ENCODE measurements at regions not wholly inside any gene's neighbourhood (a gene's known extent, or its start where the extent isn't known, plus 50 kb on each side); places are given as distances from the start of the nearest gene placed in this dataset.

DNA sequence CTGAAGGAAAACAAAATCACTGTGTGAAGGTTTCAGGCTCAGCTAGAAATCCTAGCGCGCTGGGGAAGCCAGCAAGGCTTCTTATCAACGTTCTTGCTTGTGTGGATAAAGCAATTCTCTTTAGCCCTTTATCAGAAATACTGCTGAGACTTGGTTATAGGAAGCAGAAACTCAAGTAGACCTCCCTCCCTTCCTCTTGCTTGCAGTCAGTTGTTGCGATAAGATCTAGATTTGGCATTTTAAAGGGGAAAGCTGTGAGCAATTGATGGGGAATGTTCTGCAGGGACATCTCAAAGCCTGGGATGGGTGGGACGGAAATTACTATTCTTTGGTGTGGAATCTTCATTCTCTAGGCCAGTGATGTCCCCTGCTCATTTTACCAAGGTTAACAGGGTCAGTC lies 76.4 kb upstream of the ANO4 start:
- no peak for TF ChIP-seq POLR2A (IDR thresholded peaks at IDR 0.05)
- TF ChIP-seq, protein P1, sequence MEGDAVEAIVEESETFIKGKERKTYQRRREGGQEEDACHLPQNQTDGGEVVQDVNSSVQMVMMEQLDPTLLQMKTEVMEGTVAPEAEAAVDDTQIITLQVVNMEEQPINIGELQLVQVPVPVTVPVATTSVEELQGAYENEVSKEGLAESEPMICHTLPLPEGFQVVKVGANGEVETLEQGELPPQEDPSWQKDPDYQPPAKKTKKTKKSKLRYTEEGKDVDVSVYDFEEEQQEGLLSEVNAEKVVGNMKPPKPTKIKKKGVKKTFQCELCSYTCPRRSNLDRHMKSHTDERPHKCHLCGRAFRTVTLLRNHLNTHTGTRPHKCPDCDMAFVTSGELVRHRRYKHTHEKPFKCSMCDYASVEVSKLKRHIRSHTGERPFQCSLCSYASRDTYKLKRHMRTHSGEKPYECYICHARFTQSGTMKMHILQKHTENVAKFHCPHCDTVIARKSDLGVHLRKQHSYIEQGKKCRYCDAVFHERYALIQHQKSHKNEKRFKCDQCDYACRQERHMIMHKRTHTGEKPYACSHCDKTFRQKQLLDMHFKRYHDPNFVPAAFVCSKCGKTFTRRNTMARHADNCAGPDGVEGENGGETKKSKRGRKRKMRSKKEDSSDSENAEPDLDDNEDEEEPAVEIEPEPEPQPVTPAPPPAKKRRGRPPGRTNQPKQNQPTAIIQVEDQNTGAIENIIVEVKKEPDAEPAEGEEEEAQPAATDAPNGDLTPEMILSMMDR (IDR thresholded peaks at IDR 0.05): no peak
- Histone ChIP-seq H3K27ac (no peak overlapping the region), H3K4me3 (no peak overlapping the region), H3K27me3 (no peaks in the 10 kb centered on the region), H3K4me1 (no peaks in the 10 kb centered on the region), H3K36me3 (no peaks in the 10 kb centered on the region), H3K9me3 (no peaks in the 10 kb centered on the region)
- DNase-seq: no peak
- intact Hi-C loops (cut with DNase I; ENCODE audit: low total_unique reads): no loop called here

DNA sequence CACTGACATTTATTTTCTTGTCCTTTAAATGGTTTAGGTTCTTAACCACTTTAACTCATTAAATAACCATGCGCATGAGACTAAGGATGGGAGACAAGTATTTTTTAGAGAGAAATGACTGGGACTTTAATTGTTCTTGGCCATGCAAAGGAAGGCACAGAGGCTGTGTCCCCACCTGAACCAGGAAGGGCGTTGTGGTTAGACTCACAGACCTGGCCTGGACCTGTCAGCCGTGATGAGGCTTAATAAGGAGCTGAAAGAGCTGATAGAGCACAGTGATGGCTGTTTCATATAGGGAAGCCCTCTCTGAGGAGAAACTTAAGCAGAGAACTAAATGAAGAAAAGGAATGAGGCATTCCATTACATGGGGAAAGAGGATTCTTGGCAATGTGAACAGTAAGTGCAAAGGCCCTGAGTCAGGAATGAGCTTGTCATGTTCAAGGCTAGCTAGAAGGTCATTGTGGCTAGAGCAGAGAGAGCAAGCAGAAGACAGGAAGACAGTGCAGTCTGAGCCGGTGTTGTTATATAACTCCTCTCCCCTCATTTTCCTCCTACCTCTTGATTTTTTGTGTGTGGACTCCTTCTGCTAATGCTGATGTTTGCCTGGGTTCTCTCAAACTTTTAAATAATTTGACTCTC lies 74.4 kb upstream of the ANO4 start:
- Histone ChIP-seq H3K9me3 (no peaks in the 10 kb centered on the region), H3K27ac (no peak overlapping the region), H3K4me1 (no peaks in the 10 kb centered on the region), H3K4me3 (no peak overlapping the region), H3K36me3 (no peaks in the 10 kb centered on the region), H3K27me3 (no peaks in the 10 kb centered on the region)
- TF ChIP-seq POLR2A (IDR thresholded peaks at IDR 0.05): no peak
- TF ChIP-seq, protein P1 (IDR thresholded peaks at IDR 0.05): no peak
- intact Hi-C loops (cut with DNase I; ENCODE audit: low total_unique reads): no loop called here
- no peak for DNase-seq

DNA sequence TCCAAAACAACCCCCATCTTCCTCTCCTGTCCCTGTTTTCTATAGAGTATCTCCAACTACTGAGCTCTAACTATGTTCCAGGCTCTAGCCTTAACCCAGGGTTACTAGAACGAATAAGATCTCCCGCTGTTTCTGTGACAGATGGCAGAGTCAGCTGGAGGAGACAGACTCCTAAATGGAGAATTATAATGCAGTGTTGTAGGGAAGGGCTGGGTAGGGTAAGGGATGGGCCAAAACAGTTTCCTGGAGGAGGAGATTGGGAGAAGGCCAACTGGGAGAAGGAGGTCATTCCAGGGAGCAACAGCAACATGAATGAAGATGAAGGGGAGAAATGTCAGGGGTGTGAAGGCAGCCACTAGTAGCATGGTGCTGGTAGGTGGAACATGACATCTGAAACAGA lies 73.4 kb upstream of the ANO4 start:
- intact Hi-C loops (cut with DNase I; ENCODE audit: low total_unique reads): no loop called here
- Histone ChIP-seq H3K4me1 (no peaks in the 10 kb centered on the region), H3K9me3 (no peaks in the 10 kb centered on the region), H3K27ac (no peak overlapping the region), H3K4me3 (no peak overlapping the region), H3K27me3 (no peaks in the 10 kb centered on the region), H3K36me3 (no peaks in the 10 kb centered on the region)
- no peak for DNase-seq
- TF ChIP-seq, protein P1 (IDR thresholded peaks at IDR 0.05): no peak
- no peak for TF ChIP-seq POLR2A (IDR thresholded peaks at IDR 0.05)

DNA sequence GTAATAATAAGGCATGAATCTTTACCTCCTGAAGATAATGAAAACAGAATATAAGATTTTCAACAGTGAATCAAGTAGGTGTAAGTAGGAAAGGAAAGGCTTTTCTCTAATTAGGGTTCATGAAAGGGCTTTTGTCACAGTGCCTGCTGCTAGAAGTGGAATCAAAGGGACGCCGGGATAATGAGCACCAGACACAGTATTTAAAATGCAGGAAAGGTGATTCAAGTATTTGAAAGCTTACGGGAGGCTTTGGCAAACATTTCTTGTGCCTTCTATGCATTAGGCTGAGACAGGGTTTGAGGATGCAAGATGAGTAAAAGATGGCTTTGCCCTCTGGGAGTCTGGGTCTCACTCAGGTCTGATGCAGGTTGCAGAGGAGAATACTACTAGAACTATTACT lies 70.5 kb upstream of the ANO4 start:
- intact Hi-C loops (cut with DNase I; ENCODE audit: low total_unique reads): no loop called here
- no peak for DNase-seq
- Histone ChIP-seq H3K4me3 (no peak overlapping the region), H3K27me3 (no peaks in the 10 kb centered on the region), H3K4me1 (no peaks in the 10 kb centered on the region), H3K9me3 (no peaks in the 10 kb centered on the region), H3K27ac (no peak overlapping the region), H3K36me3 (no peaks in the 10 kb centered on the region)
- TF ChIP-seq, protein P1 (IDR thresholded peaks at IDR 0.05): no peak
- no peak for TF ChIP-seq POLR2A (IDR thresholded peaks at IDR 0.05)

DNA sequence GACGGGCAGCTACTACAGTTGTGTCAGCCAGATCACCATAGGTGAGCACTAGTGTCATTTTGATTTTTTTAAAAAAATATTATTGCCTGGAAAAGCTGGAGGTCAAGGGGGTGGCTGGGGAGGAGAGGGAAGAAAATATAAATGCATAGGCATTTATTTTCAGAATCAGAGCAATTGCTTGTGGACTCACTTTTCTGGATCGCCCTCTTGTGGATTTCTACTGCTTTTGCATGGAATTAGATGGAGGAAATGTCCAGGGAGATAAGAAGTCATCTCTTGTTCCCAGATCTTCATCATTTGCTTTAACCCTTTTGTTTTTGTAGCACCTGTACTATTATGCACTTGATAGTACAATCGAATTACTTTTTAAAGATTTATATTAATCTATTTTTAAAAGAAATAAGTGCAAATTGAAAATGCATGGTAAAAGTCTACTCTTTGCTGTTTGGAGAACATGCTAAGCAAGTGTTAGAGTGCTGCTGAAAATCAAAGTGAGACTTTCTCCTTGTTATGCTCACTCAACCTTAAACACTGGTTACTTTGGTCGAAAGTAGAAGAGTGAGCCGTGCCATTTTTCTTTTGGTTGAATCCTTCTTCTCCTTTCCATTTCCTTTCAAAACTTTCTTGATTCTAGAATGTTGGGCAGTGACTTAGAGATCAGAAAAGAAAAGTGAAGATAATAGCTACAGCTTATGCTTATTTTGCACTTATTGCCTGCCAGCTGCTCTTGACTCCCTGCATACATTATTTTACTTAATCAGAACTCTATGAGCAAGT lies 60.6 kb upstream of the ANO4 start:
- no peaks in the 10 kb centered on the region for H3K36me3 ChIP-seq
- H3K9me3 ChIP-seq: no peaks in the 10 kb centered on the region
- TF ChIP-seq, protein P1 (IDR thresholded peaks at IDR 0.05): peak in 3 of 4 experiments; percentile 22 to 42 (median 30)
- TF ChIP-seq POLR2A (IDR thresholded peaks at IDR 0.05): no peak
- no peak overlapping the region for H3K27ac ChIP-seq
- no peaks in the 10 kb centered on the region for H3K4me1 ChIP-seq
- no peak overlapping the region for H3K4me3 ChIP-seq
- no peak for DNase-seq
- H3K27me3 ChIP-seq: no peaks in the 10 kb centered on the region
- intact Hi-C loops (cut with DNase I; ENCODE audit: low total_unique reads): no loop called here

Data from uterus (tissue), 3 donors.